SIG-M5 treated with dmso at 0.1 percent for 504 hours (cell line): ENCODE measurements at regions not wholly inside any gene's neighbourhood (a gene's known extent, or its start where the extent isn't known, plus 50 kb on each side); places are given as distances from the start of the nearest gene placed in this dataset.

Experiments
- DNase-seq: peaks from one replicate; lab custom pipeline; 2025; ENCODE audit not compliant: unreplicated experiment; lab: John Stamatoyannopoulos, UW

- DNase-seq: no peak
These were observed 160.5 kb downstream of the KLF13 start for GRCh38 chr15:31486906-31487695.

GRCh38 chr15:31487811-31488436, 161.3 kb downstream of the KLF13 start:
- no peak for DNase-seq

GRCh38 chr15:31488437-31489204, 162.0 kb downstream of the KLF13 start:
- peak; percentile 80 for DNase-seq

GRCh38 chr15:31489281-31489680, 162.6 kb downstream of the KLF13 start:
- DNase-seq: no peak

GRCh38 chr15:31489801-31490646, 163.4 kb downstream of the KLF13 start:
- DNase-seq: peak; percentile 49

GRCh38 chr15:31494786-31495185, 168.2 kb downstream of the KLF13 start:
- no peak for DNase-seq

GRCh38 chr15:31495281-31495680, 168.6 kb downstream of the KLF13 start:
- no peak for DNase-seq

- DNase-seq: no peak
These were observed 171.2 kb downstream of the KLF13 start for GRCh38 chr15:31497838-31498237.

GRCh38 chr15:31498329-31498728, 171.7 kb downstream of the KLF13 start:
- no peak for DNase-seq

- no peak for DNase-seq
These were observed 172.1 kb downstream of the KLF13 start for GRCh38 chr15:31498756-31499155.

GRCh38 chr15:31499236-31499952, 172.8 kb downstream of the KLF13 start:
- DNase-seq: no peak

- DNase-seq: no peak
These were observed 173.5 kb downstream of the KLF13 start for GRCh38 chr15:31499953-31500765.

GRCh38 chr15:31500766-31501449, 174.3 kb downstream of the KLF13 start:
- DNase-seq: no peak

GRCh38 chr15:31501536-31502157, 175.0 kb downstream of the KLF13 start:
- DNase-seq: no peak

GRCh38 chr15:31502541-31503229, 176.1 kb downstream of the KLF13 start:
- no peak for DNase-seq

- DNase-seq: no peak
These were observed 176.6 kb downstream of the KLF13 start for GRCh38 chr15:31503256-31503655.

GRCh38 chr15:31503758-31504461, 177.3 kb downstream of the KLF13 start:
- no peak for DNase-seq
